Ovary (tissue), 3 donors: ENCODE measurements at regions not wholly inside any gene's neighbourhood (a gene's known extent, or its start where the extent isn't known, plus 50 kb on each side); places are given as distances from the start of the nearest gene placed in this dataset.

Source experiments
- EP300 ChIP-seq: sonication (generic); formaldehyde crosslinking; IDR thresholded peaks from one replicate; pipeline ENCODE4 v1.6.1; 2017; ENCODE audit warnings: antibody characterized with exemption
- POLR2A ChIP-seq: fragments of 450-650 bp; IDR thresholded peaks from one replicate; pipeline ENCODE4 v1.6.1; 2017; ENCODE audit warnings: antibody characterized with exemption, mild to moderate bottlenecking, moderate library complexity
- TF ChIP-seq, protein P1 (sequence below), 3 donors: fragments of 450-650 bp in 2 of 3; fragments of 200-600 bp in 1 of 3; IDR thresholded peaks; one replicate each; pipeline versions ENCODE4 v1.5.1 to v1.8.0; 2016 to 2022; ENCODE audit warnings: antibody characterized with exemption in 3 of 3, mild to moderate bottlenecking in 1 of 3
- donor health status: DM: no; HTN: no; CAD: no.

DNA sequence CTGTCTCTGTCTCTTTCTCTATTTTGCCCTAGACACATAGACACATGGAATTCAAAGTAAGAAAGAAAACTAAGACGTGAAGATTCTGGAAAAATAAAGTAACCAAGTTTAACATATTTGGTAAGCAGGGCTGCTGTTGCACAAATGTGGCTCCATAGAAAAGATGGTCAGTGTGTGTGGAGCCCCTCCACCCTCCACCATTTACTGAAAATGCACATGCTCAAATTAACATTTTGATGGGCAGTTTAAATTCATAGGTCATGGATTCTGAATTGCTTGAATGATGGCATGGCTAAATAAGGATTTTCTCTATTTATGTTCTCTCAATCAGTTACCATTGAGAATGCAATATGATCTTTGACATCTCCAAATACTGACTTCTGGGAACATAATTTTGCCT lies 165.5 kb upstream of the CHRM2 start:
- TF ChIP-seq, protein P1, sequence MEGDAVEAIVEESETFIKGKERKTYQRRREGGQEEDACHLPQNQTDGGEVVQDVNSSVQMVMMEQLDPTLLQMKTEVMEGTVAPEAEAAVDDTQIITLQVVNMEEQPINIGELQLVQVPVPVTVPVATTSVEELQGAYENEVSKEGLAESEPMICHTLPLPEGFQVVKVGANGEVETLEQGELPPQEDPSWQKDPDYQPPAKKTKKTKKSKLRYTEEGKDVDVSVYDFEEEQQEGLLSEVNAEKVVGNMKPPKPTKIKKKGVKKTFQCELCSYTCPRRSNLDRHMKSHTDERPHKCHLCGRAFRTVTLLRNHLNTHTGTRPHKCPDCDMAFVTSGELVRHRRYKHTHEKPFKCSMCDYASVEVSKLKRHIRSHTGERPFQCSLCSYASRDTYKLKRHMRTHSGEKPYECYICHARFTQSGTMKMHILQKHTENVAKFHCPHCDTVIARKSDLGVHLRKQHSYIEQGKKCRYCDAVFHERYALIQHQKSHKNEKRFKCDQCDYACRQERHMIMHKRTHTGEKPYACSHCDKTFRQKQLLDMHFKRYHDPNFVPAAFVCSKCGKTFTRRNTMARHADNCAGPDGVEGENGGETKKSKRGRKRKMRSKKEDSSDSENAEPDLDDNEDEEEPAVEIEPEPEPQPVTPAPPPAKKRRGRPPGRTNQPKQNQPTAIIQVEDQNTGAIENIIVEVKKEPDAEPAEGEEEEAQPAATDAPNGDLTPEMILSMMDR (IDR thresholded peaks at IDR 0.05): no peak
- TF ChIP-seq POLR2A (no peak), EP300 (no peak)
